Transverse colon (tissue), 4 donors: ENCODE measurements at regions not wholly inside any gene's neighbourhood (a gene's known extent, or its start where the extent isn't known, plus 50 kb on each side); places are given as distances from the start of the nearest gene placed in this dataset.

Experiments used
- CTCF ChIP-seq, 5 experiments: fragments of 200-600 bp in 3 of 5; fragments of 450-650 bp in 2 of 5; sonication (generic) in 3 of 5; IDR thresholded peaks; 1 replicate in 2 of 5; 2 replicates in 3 of 5; pipeline ENCODE4 v1.5.1; 2016 to 2017; ENCODE audit warnings: antibody characterized with exemption in 5 of 5, inconsistent platforms in 3 of 5, mild to moderate bottlenecking in 2 of 5, moderate library complexity in 1 of 5
- POLR2A ChIP-seq: fragments of 450-650 bp; IDR thresholded peaks from one replicate; pipeline ENCODE4 v1.6.1; 2016; ENCODE audit warnings: antibody characterized with exemption, mild to moderate bottlenecking, moderate library complexity
- POLR2AphosphoS5 ChIP-seq, 3 donors: sonication (generic); formaldehyde crosslinking; IDR thresholded peaks; one replicate each; pipeline ENCODE4 v1.6.1; 2016; ENCODE audit warnings: antibody characterized with exemption in 3 of 3

GRCh38 chr2:236369661-236370062 is 105.5 kb upstream of the ASB18 start:
- no peak for TF ChIP-seq CTCF (IDR thresholded peaks at IDR 0.05)
- no peak for TF ChIP-seq POLR2AphosphoS5 (IDR thresholded peaks at IDR 0.05)
- TF ChIP-seq POLR2A = no peak
